BLaER1 (cell line): ENCODE measurements at regions not wholly inside any gene's neighbourhood (a gene's known extent, or its start where the extent isn't known, plus 50 kb on each side); places are given as distances from the start of the nearest gene placed in this dataset.
"Not testable (repeated sequence)": the region's sequence is repeated elsewhere in the genome, so short reads cannot be mapped to it uniquely, and the experiment has no call there.

Experiments
- H3K27ac ChIP-seq: shearing (Covaris generic); formaldehyde crosslinking; 2 replicates; pipeline ENCODE4 v1.8.1; 2022
- H3K27me3 ChIP-seq: shearing (Covaris generic); formaldehyde crosslinking; 2 replicates; pipeline ENCODE4 v1.8.1; 2022
- H3K36me3 ChIP-seq: shearing (Covaris generic); formaldehyde crosslinking; 2 replicates; pipeline ENCODE4 v1.8.1; 2022
- H3K4me1 ChIP-seq: shearing (Covaris generic); formaldehyde crosslinking; 2 replicates; pipeline ENCODE4 v1.8.1; 2022
- H3K4me2 ChIP-seq: shearing (Covaris generic); formaldehyde crosslinking; 2 replicates; pipeline ENCODE4 v1.8.1; 2022
- H3K4me3 ChIP-seq: shearing (Covaris generic); formaldehyde crosslinking; 2 replicates; pipeline ENCODE4 v1.8.1; 2022
- H3K9ac ChIP-seq: shearing (Covaris generic); formaldehyde crosslinking; 2 replicates; pipeline ENCODE4 v1.8.1; 2022
- H3K9me3 ChIP-seq: shearing (Covaris generic); formaldehyde crosslinking; 2 replicates; pipeline ENCODE4 v1.8.1; 2022
- H4K20me1 ChIP-seq: shearing (Covaris generic); formaldehyde crosslinking; 2 replicates; pipeline ENCODE4 v1.8.1; 2022
- Cebpa-rat ChIP-seq: shearing (Covaris generic); IDR thresholded peaks from 2 replicates; pipeline ENCODE4 v1.8.1; 2022

DNA sequence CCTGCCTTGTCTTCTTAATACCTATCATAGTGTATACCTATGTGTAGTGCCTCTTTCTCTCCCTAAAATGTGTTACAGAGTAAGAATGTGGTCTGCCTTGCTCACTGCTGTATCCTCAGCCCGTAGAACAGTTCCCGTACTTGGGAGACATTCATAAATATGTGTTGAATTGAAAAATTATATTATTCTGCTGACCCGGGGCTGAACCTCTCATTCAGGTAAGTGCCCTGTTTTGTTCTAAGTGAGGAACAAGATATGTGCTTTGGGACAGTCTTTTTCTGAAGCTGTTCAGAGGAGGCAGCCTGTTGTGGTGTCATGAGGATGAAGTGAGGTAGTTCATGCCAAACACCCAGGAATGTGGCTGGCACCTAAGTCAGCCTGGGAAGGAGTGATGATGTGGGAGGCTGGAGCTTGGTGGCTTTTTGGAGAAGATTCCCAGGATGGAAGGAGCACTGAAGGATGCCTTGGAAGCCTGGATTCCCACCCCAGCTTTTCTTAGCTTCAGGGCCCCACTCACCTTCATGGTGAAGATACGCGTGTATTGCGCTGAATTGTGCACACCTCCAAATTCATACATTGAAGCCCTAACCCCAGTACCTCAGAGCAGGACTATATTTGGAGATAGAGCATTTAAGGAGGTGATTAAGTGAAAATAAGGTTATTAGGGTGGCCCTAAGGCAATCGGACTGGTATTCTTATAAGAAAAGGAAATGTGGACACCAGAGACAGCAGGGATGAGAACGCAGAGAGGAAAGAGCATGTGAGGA, 166.3 kb downstream of the DDX1 start:
- Histone ChIP-seq H3K27me3 (no peaks in the 10 kb centered on the region), H3K4me1 (no peaks in the 10 kb centered on the region), H3K9ac (no peak overlapping the region), H3K9me3 (no peaks in the 10 kb centered on the region), H3K36me3 (no peaks in the 10 kb centered on the region), H3K4me2 (no peak overlapping the region), H3K4me3 (no peak overlapping the region), H3K27ac (no peak overlapping the region), H4K20me1 (no peaks in the 10 kb centered on the region)
- no peak for TF ChIP-seq Cebpa-rat

DNA sequence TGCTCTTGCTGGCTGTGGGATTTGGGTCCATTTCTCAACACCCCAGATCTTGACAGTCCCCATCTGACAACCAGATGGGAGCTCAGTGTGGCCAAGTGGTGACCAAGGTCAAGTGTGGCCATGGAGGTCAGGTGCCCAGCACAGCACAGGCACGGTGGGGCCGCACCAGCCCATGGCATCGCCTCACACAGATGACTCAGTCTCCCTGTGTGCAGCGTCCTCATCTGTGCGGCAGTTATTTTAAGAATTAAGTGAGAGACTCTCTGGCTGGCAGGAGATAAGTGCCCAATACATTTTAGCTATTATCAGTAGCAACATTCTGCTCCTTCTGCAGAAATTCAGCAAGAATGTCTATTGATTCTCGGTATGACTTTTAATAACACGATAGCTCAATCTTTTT, 167.2 kb downstream of the DDX1 start:
- Histone ChIP-seq H3K4me2 (no peak overlapping the region), H3K9me3 (no peaks in the 10 kb centered on the region), H3K36me3 (no peaks in the 10 kb centered on the region), H3K9ac (no peak overlapping the region), H3K4me1 (no peaks in the 10 kb centered on the region), H3K4me3 (no peak overlapping the region), H3K27me3 (no peaks in the 10 kb centered on the region), H4K20me1 (no peaks in the 10 kb centered on the region), H3K27ac (no peak overlapping the region)
- no peak for TF ChIP-seq Cebpa-rat

- Histone ChIP-seq H3K36me3 (no peaks in the 10 kb centered on the region), H3K9me3 (no peaks in the 10 kb centered on the region), H4K20me1 (no peaks in the 10 kb centered on the region), H3K4me3 (no peak overlapping the region), H3K9ac (no peak overlapping the region), H3K27me3 (no peaks in the 10 kb centered on the region), H3K4me1 (no peaks in the 10 kb centered on the region), H3K4me2 (no peak overlapping the region), H3K27ac (no peak overlapping the region)
- TF ChIP-seq Cebpa-rat = no peak
Measured at GRCh38 chr2:15759385-15759784, 167.7 kb downstream of the DDX1 start.

GRCh38 chr2:15759791-15760190, 168.1 kb downstream of the DDX1 start:
- H4K20me1 ChIP-seq, H3K9me3 ChIP-seq, H3K27ac ChIP-seq, H3K4me1 ChIP-seq, H3K9ac ChIP-seq, H3K4me2 ChIP-seq, H3K4me3 ChIP-seq, H3K27me3 ChIP-seq, H3K36me3 ChIP-seq: not testable (repeated sequence)

DNA sequence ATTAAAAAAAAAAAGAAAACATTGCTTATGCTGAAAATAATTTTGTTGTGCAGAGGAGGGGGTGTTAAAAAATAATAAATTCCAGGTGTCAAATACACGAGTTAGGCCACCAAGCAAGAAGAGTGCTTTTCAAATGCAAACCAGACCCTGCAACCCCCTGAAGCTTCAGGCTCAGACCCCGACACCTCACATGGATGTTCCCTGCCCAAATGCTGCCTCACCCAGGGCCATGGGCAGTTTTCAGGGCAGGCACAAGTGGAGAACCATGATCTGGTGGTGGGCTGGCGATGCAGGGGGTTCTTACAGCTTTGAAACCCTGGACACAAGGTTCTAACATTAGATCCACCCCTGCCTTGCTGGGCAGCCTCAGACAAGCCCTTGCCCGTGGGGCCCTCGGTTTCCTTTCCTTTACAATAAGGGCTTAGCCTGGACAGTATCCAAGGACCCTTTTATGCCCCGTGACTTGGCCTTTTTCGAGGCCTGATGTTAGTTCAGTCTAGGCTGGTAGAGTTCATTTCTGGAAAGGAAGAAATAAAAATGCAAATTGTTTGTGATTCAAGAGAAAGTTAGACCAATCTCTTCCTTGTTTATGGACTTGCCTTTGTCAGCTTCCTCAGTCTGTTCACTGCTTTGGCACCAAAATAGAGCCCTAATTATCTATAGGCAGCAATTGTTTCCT, 168.7 kb downstream of the DDX1 start:
- Histone ChIP-seq H3K9ac (no peak overlapping the region), H3K27ac (no peak overlapping the region), H3K4me2 (no peak overlapping the region), H3K4me3 (no peak overlapping the region), H3K36me3 (no peaks in the 10 kb centered on the region), H3K4me1 (no peaks in the 10 kb centered on the region), H4K20me1 (no peaks in the 10 kb centered on the region), H3K27me3 (no peaks in the 10 kb centered on the region; the same call in 1 of the 2 replicates), H3K9me3 (no peaks in the 10 kb centered on the region)
- TF ChIP-seq Cebpa-rat = no peak

GRCh38 chr2:15761056-15761455, 169.4 kb downstream of the DDX1 start:
- no peak overlapping the region for H3K4me3 ChIP-seq
- no peaks in the 10 kb centered on the region for H3K36me3 ChIP-seq
- no peak overlapping the region for H3K4me2 ChIP-seq

DNA sequence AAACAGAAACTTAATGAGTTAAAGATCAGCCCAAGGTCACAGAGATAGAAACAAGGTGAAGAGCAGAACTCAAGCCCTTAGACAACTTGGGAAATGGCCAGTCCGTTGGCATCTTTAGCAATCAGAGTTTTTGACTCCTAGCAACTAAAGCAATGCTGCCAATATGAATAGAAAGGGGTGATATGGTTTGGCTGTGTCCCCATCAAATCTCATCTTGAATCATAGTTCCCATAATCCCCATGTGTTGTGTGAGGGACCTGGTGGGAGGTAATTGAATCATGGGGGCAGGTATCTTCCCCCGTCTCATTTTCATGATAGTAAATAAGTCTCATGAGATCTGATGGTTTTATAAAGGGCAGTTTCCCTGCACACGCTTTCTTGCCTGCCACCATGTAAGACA, 170.2 kb downstream of the DDX1 start:
- Histone ChIP-seq H3K9me3 (no peaks in the 10 kb centered on the region), H3K9ac (no peak overlapping the region), H3K4me1 (no peaks in the 10 kb centered on the region), H4K20me1 (no peaks in the 10 kb centered on the region), H3K27me3 (no peaks in the 10 kb centered on the region; the same call in 1 of the 2 replicates), H3K4me2 (no peak overlapping the region), H3K27ac (no peak overlapping the region), H3K4me3 (no peak overlapping the region), H3K36me3 (no peaks in the 10 kb centered on the region)
- TF ChIP-seq Cebpa-rat = no peak

More at GRCh38 chr2:15761056-15761455, 169.4 kb downstream of the DDX1 start:
- no peak for TF ChIP-seq Cebpa-rat
- Histone ChIP-seq H3K27ac (no peak overlapping the region), H3K9me3 (no peaks in the 10 kb centered on the region), H3K4me1 (no peaks in the 10 kb centered on the region), H3K9ac (no peak overlapping the region), H3K27me3 (no peaks in the 10 kb centered on the region; the same call in 1 of the 2 replicates), H4K20me1 (no peaks in the 10 kb centered on the region)

GRCh38 chr2:15762449-15762848, 170.8 kb downstream of the DDX1 start:
- Histone ChIP-seq H3K4me2 (no peak overlapping the region), H3K27ac (no peak overlapping the region), H3K9me3 (no peaks in the 10 kb centered on the region), H3K36me3 (no peaks in the 10 kb centered on the region), H3K9ac (no peak overlapping the region), H3K27me3 (no peaks in the 10 kb centered on the region; the same call in 1 of the 2 replicates), H4K20me1 (no peaks in the 10 kb centered on the region), H3K4me1 (no peaks in the 10 kb centered on the region), H3K4me3 (no peak overlapping the region)
- no peak for TF ChIP-seq Cebpa-rat

DNA sequence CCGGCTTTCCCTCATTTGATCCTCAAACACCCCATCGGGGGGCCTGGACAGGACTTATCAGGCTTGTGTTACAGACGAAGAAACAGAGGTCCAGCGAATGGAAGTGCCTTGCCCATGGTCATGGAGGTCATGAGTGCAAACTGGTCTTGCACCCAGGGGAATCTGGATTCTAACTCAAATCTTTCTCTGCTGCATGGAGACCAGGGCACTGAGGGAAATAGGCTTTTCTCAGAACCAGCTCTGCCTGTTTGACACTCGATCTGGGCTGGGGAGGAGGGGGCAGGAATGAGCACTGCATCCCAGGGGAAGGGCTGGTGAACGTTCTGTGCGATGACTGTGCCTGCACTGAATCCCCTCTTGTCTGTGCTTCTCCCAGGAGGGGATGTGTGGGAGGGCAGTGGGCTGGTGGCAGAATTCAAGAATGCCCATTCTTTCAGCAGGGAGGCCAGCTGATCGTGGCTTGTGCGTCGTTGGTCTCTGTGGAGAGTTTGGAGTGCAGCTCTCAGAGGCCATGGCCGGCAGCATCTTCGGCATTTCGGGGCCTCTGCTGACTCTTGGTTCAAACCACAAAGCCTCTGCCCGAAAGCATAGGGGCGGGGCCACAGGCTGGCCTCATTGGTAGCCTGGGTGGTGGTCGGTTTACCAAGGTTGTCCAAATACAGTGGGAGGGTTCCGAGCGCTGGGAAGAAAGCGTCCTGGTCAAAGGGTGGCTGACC, 171.6 kb downstream of the DDX1 start:
- Histone ChIP-seq H3K9ac (no peak overlapping the region), H3K36me3 (no peaks in the 10 kb centered on the region), H4K20me1 (no peaks in the 10 kb centered on the region), H3K27me3 (no peaks in the 10 kb centered on the region; the same call in 1 of the 2 replicates), H3K27ac (no peak overlapping the region), H3K4me1 (no peaks in the 10 kb centered on the region), H3K4me3 (no peak overlapping the region), H3K4me2 (no peak overlapping the region), H3K9me3 (no peaks in the 10 kb centered on the region)
- TF ChIP-seq Cebpa-rat = no peak
